Non-pigmented ciliary epithelial cell (primary cell): ENCODE measurements at regions not wholly inside any gene's neighbourhood (a gene's known extent, or its start where the extent isn't known, plus 50 kb on each side); places are given as distances from the start of the nearest gene placed in this dataset.

ENCODE experiments used
- DNase-seq: peaks from one replicate; pipeline ENCODE4 v3.0.0-alpha.2; 2010; ENCODE audit warnings: low read depth

DNA sequence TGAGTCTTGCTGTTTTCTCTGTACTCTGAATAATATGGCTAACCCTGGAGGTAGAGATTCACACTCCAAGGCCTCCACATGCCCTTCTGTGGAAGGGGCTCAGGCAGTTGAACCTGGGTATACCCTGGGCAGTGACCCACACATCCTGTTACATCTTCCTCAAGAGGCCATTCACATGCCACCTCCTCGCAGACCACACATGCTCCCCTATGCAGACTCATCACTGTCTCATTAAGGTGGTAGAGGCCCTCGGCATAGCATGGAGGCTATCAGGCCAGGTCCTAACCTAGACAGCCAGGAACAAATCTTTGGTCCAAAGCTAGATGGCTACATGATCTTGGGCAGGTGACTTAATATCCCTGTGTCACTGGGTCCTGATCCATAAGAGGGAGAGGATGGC lies 363.9 kb upstream of the ZNF507 start:
- DNase-seq, result no peak

- DNase-seq, result no peak
These were observed 361.8 kb upstream of the ZNF507 start for GRCh38 chr19:31983647-31984046.

DNA sequence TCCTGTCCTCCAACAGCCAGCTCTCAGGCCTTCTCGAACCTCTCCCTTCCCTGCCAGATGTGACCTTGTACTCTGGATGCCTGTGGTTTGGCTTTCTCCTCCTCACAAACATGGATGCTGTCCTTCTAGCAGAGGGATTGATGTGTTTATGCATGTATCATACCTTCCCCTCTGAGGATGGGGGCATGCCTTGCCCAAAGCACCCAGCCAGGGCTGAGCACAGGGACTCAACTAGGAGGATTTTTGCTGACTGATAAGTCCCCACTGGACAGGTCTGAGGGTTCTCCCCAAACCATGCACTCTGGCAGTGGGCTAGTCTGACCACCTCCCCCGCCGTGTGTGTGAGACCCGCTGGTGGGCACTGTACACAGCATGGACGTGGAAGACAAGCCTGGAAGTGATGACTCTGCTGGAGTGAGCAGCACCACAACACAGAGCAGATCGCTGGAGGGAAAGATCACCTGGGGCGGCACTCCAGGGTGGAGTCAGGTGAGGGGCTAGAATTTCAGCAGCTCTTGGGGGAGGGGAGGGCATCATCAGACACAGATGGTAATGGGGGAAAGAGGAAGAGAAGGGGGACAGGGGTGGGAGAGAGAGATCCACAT lies 360.3 kb upstream of the ZNF507 start:
- no peak for DNase-seq

DNA sequence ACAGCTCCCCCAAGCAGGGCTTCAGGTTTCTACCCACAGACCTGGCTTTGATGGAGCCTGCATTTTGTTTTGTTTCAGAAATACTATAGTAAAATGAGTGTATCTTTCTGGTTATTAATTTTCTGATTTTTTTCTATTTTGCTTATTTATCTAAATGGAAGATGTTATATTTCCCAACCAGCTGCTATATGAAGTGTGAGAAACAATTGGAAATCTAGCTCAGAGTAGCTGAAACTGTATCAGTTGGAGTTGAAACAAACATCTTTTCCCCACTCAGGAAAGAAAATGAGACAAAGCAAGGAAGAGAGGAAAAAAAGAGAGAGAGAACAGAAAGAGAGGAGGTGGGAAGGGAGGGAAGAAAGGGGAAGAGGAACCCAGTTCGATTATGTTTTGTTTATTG lies 358.5 kb upstream of the ZNF507 start:
- no peak for DNase-seq

GRCh38 chr19:31988256-31988655 lies 357.2 kb upstream of the ZNF507 start:
- no peak for DNase-seq

DNA sequence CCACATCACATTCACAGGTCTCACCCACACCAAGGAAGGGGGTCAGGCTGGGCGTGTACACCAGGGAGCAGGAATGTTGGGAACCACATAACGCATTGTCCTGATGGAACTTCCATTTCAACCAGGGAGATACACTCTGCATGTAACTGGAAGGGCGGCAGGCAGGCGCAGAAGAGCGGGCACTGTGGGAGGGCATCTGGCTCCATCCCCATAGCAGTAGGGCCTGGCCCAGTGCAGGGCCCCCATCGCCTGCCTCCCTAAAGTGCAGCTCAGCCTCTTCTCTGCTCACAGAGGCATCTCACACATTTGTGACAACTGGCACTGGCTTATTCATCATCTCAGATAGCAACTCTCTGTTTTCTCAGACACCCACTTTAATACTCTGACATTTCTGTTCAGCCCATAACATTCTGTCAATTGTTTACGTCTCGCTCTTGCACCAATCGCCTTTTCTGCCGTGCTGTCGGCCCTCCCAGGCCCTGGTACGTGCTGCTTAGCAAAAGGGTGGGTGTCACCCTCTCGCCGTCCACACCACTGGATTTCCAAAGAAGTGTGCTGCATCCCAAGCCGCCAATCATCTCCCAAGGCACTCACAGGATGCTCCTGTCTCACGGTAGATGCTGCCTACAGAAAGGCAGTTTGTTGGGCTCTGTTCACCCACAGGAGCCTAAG lies 353.3 kb upstream of the ZNF507 start:
- no peak for DNase-seq

DNA sequence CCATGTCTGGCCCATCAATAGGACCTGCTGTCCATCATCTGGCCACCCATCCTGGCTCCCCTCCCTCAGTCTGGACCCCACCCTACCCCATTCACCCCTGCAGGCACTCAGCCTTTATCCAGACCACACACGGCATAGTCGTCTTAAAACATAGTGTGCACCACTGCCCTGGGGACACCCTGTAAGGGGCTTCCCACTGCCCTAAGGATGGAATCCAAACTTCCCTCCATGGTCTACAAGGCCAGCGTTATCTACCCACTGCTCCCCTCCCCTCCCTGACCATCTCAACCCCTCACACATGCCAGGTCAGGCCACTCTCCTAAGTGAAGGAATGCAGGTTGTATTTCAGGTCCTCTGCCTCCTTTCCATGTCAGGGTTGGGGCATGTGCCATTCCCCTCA lies 352.7 kb upstream of the ZNF507 start:
- DNase-seq, result no peak

DNA sequence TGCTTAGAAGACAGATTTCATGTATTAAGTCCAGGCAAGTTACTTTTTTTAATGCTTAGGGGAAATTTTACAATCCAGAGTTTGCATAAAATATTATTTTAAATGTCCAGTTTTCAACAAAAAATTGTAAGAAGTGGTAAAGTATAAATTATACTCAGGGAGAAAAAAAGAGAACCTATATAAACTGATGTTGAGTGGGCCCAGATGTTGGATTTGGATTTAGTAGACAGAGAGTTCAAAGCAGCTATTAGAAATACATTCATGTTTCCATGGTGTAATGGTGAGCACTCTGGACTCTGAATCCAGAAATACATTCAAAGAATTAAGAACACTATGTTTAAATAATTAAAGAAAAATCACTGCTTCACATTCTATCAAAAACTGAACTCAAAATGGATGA lies 349.9 kb upstream of the ZNF507 start:
- DNase-seq, result no peak

GRCh38 chr19:32010071-32010470 lies 335.3 kb upstream of the ZNF507 start:
- DNase-seq, result no peak

GRCh38 chr19:32012206-32012605 lies 333.2 kb upstream of the ZNF507 start:
- DNase-seq, result no peak

DNA sequence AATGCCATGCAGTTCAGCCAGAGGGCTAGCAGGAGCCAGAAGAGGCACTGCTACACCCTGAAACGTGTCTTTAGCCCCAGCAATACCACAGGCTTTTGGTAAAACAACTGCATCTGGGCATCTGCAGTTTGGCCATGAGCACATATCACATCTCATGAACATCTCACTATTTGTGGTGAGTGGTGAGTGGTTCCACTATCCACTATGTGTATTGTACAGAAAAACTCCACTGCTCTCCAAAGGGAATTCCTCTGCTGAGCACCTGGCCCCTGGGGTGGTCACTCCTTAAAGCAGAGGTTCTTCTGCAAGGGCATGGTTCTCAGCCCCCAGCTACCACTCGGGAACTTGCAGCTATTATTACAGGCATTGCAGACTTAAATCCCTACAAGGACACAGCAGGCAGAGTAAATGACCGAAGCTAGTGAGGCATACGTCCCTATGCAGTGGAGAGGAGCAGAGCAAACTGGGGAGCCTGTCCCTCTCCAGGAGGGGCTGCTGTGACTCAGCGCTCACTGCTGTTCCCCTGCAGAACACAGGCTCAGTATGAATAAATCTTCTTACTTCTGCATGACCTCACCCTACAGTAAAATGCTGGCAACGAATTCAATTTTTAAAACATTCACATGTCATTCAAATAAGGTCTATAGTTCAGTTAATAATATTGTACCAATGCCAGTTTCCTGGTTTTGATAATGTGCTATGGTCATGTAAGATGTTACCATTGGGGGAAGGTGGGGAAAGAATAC lies 332.4 kb upstream of the ZNF507 start:
- peak; percentile 34 for DNase-seq

- DNase-seq, result peak; percentile 11
These were observed 328.0 kb upstream of the ZNF507 start for GRCh38 chr19:32017176-32017953.

GRCh38 chr19:32018014-32018413 lies 327.4 kb upstream of the ZNF507 start:
- peak; percentile 78 for DNase-seq

DNA sequence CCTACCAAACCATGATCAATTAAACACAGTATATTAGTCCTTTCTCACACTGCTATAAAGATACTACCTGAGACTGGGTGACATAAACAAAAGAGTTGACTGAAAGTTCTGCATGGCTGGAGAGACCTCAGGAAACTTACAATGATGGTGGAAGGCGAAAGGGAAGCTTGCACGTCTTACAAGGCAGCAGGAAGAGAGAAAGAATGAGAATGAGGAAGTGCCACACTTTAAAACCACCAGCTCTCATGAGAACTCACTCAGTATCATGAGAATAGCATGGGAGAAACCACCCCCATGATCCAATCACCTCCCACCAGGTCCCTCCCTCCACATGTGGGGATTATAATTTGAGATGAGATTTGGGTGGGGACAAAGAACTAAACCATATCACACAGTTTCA lies 324.9 kb upstream of the ZNF507 start:
- no peak for DNase-seq

DNA sequence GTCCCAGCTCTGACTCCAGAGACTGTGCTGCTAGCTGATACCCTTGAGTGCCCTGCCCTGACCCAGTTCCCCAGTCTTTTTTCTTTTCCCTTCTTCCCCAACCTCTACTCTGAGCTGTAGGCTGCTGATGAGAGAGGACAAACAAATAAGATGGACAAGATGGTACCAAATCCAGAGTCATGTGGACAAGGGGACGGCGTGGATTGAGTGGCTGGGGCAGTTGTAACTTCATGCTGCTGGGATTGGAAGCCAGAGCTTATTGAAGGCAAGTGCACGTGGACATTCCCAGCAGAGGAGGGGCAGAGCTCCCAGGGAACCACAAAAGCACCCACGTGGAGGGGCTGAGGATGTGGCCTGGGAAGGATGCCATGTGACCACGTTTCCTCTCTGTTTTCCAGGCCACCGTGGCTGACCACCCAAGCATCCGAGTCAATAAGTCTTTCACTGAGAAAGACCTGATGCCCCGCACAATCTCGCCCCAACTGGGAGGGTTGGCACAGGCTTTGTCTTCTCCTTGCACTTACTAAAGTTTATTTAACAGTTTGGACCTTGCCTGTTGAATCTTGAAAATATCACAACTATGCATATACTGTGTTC lies 323.3 kb upstream of the ZNF507 start:
- no peak for DNase-seq

- DNase-seq, result no peak
These were observed 322.5 kb upstream of the ZNF507 start for GRCh38 chr19:32022731-32023563.

- DNase-seq, result no peak
These were observed 321.9 kb upstream of the ZNF507 start for GRCh38 chr19:32023564-32023832.

DNA sequence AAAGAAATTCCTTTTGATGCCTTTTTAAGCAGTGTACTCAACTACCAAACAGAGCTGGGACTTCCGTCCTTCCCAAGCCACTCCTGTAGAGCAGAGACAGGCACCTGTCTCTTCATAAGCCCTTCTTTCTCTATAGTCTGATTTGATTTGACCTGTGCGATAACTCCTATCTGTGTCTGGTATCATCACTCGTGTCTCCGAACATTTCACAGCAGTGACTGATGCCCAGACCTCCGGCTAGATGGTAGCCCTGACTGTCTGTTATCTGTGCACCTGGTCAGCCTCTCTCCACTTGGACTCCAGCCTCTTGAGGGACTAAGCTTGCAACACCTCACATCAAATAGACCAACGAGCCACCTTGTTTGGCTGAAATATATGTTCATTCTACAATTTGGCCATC lies 316.2 kb upstream of the ZNF507 start:
- DNase-seq, result no peak

- no peak for DNase-seq
These were observed 312.8 kb upstream of the ZNF507 start for GRCh38 chr19:32032561-32032960.

GRCh38 chr19:32035626-32036025 lies 309.8 kb upstream of the ZNF507 start:
- no peak for DNase-seq
